HG02798 (cell line): ENCODE measurements at regions not wholly inside any gene's neighbourhood (a gene's known extent, or its start where the extent isn't known, plus 50 kb on each side); places are given as distances from the start of the nearest gene placed in this dataset.
"Not testable (repeated sequence)": the region's sequence is repeated elsewhere in the genome, so short reads cannot be mapped to it uniquely, and the experiment has no call there.

Experiments used
- ATAC-seq: cut with Tn5 transposase; IDR thresholded peaks from one replicate; pipeline ENCODE4 v1.9.1; 2021; ENCODE audit warnings: mild to moderate bottlenecking; ENCODE audit not compliant: unreplicated experiment, poor library complexity

DNA sequence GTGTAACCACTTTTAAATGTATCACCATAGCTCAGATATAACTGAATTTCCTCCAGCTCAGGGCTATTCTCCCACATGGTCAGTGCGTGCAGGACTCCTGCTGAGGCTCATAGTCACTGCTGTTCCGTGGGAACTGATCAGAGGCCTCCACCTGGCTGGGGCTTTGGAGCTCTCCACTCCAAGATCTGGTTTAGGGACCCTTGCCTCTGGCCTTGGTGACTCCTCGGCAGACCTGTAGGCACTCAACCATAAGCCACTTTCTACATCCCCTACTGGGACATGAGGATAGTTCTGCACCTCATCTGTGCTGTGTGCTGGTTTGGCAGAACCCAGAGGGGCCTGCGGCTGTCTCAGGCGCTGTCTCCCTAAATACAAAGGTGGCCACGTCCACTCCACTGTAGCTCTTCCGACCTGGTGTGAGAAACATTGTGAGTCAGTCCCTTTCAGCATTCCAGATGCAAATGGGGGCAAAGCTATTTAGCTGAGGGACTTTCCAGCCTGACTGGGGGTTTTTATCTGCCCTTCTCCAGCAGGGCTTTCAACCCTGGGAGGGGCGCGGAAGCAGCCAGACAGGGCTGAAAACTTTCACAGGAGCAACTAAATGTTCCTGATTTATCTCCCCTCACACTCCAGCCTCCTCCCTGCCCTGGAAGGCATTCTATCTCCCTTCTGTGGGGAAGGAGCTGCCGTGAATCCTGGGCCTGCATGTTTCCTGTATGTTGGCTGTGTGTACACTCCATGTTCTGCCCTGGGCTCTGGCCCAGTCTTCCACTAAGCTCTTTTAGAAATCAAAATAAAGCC is 218.3 kb upstream of the DAAM1 start:
- peak; percentile 77 for ATAC-seq

DNA sequence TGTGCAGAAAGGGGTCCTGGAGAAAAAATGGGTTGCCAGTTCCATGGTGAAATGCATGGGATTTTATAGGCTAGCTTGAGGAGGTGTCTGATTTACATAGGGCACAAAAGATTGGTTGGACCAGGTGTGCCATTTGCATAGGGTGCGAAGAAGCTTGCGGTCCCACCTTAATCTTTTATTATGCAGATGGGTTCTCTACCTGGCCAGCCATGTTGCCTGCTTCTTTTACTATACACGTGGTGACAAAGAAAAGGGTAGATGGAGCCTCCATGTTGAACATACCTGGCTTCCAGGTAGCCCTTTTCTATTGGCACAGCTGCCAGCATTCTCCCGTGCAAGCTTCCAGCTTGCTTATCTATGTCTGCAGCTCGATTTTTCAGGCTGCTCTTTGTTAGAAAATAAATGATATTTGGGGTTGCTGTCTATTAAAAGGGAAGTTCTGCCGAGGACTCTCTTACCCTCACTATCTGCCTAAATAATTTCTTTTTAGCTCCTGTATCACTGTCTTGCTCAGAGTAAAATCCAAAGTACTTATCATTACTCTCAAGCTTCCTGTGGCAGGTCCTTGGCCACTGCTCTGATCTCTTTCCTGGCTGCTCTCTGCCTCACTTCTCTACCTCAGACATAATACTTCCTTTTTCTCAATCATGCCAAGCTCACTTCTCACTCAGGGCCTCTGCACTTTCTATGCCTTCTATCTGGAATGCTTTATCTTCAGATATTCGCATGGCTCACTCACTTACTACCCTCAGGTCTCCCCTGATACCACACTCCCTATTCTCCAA is 216.0 kb upstream of the DAAM1 start:
- ATAC-seq = no peak

DNA sequence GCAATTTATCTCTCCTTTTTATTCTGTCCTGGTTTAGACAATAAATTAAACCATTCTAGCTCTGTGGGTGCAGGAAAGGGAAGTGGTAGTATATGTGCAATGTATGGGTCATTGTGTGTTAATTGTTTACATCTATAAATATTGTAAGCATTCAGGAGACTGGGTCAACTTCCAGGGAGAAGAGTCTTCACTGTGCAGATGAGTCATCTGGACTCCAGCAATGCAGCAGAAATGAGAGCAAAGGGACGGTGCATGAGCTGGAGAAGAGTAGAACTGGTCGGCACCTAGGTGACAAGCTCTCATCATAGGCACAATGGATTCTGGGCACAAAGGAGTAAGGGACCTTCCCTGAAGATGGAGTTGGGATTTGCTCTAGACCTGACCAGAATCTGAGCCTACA is 211.1 kb upstream of the DAAM1 start:
- ATAC-seq = no peak

DNA sequence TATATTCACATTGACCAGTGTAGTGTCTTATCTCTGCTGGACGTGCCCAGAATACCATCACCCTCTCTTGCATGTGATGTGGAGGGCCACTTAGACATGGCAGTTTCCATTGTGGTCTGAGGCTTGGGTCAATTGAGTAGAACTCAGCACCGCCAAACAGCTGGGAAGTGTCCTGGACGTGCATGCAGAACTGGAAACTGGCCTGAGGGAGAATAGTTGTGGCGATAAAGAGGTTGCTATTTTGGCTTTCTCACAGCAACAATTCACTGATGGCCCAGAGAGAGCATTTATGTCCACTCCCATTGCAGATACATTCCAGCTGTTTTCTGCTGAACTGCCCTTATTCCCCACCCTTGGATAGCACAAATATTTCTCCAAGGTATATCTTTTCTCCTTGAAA is 210.1 kb upstream of the DAAM1 start:
- no peak for ATAC-seq

DNA sequence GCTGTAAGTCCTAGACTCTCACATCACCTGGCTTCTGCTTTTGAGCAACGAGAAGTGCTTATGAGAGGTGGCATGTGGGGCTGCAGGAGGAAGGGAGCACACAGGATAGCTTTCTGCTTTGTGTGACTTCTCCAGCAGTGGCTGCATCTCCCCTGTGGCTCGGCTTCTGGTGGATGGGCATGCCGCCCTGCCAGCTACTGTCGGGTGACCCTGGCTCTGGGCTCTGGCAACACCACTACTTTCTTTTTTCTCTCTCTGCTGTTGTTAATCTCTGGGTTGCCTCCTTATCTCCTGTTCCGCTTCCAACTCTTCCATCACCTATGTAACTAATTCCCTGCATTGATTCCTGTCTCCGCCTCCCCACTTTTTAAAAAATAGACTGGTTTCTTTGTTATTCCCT is 209.1 kb upstream of the DAAM1 start:
- ATAC-seq = no peak

DNA sequence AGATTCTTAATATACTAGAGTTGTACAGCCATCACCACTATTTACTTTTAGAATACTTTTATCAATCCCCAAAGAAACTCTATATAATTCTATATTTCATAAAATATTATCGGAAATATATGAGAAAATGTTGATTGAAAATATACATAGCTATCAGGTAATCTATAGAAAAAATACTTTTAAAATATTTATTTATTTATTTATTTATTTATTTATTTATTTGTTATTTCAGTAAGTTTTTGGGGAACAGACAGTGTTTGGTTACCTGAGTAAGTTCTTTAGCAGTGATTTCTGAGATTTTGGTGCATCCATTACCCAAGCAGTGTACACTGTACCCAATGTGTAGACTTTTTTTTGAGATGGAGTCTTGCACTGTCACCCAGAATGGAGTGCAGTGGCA is 206.6 kb upstream of the DAAM1 start:
- no peak for ATAC-seq

DNA sequence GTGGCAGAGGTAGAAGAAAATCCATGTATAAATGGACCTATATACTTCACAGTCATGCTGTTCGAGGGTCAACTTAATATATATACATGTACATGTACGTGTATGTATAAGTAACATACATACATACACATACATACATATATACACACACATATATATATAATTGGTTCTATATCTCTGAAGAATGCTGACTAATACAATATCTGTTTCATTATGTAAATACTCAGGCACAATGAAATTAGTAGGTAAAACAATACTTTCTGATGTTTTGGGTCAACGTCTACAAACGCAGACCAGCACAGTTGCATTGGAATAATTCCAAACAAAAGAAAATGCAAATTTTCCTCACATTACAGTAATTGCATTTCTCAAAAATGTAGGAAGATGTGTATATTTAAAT is 202.7 kb upstream of the DAAM1 start:
- no peak for ATAC-seq

DNA sequence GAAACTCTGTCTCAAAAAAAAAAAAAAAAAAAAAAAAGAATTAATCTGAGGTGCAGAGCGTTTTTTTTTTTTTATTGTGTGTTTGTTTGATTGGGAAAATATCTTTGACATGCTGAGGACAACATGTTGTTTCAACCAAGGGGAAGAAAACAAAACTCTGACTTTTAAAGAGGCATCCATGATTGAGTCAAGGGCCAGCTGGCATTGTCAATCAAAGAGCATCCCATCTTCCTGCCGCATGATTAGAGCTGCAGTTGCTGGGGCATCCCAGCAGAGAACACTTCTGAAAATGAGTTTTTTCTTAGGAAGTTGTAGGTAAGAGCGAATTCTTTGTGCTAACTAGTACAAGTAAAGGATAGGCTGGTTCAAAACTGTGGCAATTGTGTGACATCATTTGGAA is 200.9 kb upstream of the DAAM1 start:
- no peak for ATAC-seq

DNA sequence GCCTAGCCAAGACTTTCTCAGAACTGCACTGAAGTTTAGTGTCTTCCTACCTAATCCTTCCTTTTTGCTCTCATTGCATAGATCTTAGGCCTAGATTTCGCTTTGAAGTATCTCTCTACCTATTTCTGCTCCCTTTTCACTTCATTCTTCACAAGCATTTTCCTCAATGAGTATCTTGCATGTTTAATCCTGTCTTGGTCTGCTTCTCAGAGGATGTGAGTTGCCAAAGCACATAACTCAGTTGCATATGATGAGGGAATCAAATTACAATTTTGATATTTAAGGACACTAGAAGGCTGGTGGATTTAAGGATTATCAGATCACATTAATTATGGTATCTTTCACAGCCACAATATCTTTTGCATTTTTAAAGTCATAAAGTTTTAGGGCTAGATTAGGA is 195.5 kb upstream of the DAAM1 start:
- ATAC-seq = no peak

DNA sequence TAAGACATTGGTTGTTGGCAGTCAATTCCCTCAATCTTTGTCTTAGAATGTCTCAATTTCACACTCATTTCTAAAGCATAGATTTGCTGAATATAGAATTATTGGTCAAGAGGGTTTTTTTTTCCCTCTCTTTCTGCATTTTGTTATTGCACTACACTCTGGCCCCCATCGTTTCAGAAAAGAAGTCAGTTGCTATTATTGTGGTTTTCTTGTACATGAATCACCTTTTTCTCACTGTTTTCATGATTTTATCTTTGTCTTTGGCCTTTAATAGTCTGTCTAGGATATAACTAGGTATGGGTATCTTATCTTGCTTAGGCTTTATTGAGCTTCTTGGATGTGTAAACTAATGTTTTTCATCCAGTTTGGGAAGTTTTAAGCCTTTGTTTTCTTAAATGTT is 194.3 kb upstream of the DAAM1 start:
- ATAC-seq = no peak

DNA sequence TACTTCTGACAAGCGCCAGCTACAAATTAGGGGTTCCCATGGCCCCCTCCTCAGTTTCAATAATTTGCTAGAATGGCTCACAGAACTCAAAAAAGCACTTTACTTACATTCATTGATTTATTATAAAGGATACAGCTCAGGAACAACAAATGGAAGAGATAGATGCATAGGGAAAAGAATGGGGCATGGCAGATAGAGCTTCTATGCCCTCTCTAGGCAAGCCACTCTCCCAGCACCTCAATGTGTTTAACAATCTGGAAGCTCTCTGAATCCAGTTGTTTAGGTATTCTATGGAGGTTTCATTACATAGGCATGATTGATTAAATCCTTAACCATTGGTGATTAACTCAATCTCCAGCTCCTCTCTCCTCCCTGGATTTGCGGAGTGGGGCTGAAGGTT is 184.5 kb upstream of the DAAM1 start:
- ATAC-seq = no peak

DNA sequence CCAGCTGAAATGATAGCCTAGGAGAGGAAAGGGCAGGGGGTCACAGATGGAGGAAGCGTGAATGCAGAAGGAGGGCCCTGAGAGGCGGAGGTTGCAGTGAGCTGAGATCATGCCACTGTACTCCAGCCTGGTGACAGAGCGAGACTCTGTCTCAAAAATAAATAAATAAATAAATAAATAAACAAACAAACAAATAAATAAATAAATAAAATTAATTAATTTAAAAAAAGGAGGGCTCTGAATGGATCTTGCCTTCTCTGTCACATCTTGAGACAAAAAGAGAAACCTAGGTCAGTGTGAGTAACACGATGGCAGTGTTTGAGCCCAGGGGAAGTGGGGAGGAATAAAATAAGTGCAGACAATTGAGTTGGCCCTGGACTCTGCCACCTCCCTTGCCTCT is 182.3 kb upstream of the DAAM1 start:
- not testable (repeated sequence) for ATAC-seq

DNA sequence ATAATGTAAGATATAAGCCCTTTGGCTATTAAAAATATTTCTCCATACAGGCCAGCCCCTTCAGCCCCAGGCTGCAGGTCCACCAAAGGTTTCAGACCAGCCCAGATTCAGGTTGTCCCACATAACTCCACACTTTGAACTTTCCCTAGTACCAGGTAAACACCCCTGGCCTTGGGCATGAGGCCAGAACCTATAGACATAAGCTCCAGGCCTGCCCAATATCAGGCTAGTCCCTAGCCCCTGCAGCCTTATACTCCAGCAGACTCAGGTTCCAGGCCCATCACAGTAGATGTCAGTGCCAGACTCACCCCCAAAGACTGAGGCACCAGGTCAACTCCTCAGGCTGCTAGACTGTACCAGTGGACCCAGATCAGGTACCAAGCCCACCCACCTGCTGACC is 178.5 kb upstream of the DAAM1 start:
- ATAC-seq = no peak

DNA sequence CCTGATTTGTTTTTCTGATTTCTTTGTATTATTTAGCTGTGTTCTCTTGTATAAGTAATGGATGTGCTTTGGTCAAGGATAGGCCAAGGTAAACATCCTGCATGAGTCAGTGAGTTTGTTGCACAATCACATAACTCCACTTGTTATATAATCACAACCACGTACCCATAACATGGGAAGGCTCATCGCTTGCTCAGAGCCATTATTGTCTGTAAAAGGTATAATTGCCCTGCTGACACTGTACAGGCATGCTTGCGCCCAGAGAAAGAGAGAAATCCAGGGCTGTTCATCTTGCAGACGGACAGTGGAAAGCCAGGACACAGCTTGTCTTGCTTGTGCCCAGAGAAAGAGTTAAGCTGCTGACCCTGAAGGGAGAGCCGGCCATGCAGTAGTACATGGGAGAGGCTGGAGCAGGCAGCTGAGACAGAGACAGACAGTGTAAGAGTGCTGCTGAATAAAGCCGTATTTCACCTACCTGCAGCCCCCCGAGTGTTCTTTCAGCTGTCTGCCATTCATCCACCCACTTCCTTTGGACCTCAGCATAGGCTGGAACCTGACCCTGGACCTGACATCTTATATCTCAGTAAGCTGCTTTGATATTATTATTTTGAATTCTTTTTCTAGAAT is 174.7 kb upstream of the DAAM1 start:
- ATAC-seq = no peak

DNA sequence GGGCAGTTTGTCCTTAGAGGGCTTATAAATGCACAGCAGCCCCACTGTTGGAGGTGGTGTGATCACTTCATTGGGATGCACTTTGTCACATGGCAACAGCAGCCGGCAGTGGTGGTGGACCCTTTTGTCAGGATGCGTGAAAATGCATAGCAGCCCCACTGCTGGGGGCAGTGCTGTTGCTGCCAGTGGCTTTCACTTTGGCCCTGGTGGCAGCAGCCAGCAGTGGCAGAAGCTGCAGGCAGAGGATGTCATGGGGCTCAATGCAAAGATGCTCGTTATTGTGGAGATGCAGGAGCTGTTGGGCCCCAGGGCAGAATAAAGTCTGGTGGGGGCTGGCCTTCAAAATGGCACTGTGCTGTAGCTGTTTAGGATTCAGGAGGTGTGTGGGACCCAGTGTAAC is 173.0 kb upstream of the DAAM1 start:
- ATAC-seq = no peak

DNA sequence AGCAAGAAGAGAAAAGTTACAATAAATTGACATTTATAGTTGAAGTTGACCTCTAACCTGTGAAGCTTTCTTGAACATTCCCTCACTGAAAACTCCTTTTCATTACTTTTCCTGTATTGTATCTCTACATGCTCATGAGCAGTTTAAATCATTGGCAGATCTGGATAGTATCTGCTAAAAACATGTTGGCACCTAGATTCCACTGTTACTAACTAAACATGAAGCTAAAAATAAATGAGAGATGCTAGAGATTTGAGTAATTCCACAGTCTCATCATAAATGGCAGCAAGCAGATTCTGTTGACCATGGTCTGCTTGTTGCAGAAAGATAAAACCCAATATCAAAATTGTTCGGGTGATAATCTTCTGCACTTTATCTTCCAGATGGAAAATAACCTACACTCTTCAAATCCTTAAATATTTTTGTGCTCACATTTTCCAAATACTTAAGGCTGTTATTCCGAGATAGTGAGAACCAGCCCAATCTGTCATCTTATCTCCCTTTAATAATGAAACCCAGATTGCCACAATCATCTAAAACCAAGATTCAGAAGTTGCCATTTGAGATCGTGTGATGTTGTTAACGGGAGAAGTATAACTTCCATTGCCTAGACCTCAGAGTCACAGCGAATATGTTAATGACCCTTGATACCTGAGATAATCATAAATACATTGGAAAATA is 171.0 kb upstream of the DAAM1 start:
- ATAC-seq = no peak

DNA sequence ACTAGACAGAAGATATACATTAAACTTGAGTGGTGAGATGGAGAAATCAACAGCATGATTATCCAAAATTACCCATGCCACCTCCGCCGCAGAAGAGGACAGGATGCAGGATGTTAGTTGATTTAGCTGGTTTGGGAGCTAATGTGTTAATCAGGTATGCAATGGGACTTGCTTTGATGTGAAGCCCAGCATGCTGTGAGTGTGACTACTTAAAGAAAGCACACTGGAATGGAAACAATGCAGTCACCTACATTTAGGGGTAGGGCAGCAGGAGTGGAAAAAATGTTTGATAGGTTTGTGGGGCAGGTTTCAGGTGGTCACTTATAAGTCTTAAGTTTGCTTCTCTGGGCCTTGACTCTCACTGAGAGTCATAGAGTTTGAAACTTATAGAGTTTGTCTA is 170.0 kb upstream of the DAAM1 start:
- ATAC-seq = no peak

DNA sequence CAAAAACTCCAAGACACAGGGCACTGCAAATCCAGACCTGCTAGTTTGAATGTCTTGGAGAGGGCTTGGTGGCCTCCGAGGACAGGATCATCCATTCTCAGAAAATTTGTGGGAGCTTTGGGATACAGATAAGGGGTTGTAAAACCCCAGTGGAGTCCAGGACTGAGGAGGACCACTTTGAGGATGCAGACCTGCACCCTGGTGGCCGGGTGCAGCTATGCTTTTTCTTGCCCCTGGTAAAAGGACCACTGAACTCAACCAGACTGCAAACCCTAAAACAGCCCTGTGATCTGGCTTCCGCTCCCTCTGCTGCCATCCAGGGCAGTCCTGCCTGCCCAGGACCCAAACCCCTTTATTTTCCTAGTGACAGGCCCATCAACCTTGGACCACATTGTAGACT is 169.5 kb upstream of the DAAM1 start:
- no peak for ATAC-seq

DNA sequence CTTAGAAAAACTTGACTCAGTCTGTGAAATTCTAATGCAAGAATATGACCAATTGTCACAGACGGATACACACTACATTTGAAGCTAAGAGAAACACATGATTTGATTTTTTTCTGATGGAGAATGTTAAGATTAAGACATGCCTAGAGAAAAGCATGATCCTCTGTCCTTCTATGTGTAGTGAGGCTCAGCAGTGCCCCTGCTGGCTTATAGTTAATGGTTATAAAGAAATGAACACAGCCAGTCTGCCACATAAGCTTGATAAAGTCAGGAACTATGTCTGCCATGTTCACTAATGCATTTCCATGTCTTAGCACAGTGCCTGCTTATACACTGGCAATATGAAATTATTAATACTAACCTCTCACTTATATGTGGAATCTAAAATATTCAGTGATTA is 168.1 kb upstream of the DAAM1 start:
- ATAC-seq = no peak

DNA sequence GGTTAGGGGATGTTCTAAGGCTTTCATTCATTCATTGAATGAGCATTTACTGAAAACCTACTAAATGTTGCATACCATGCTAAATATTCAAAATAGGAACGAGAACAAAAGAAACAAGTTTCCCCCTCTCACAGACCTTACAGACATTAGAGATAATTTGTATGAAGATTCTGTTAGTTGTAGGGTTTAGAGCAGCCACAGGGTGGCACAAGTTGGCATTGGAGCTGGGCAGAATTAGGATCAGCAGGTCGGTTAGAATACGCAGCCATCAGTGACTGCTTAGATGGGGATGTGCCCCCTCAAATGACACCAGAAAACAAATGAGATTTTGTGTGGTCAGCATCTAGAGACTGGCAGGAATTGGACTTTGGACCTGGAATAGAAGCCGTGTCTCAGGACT is 166.3 kb upstream of the DAAM1 start:
- no peak for ATAC-seq

DNA sequence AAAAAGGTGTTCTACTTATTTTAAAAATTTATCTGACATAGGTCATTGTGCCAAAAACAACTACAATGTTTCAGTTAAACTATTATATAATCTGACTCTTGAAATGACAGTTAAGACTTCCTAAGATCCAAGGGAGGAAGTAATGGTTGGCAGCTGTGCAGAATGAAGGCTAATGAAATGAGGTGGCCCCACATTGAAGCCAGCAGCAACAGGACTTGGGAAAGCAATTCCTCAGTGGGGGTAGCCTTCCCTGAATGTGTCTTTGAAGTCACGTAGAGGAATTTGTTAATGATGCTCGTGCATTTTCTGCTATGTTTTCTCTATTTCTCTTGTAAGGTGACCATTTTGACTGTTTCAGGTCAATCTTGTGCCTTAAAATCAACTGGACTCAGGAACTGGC is 162.4 kb upstream of the DAAM1 start:
- ATAC-seq = no peak
